ENCODE measurements at regions not wholly inside any gene's neighbourhood (a gene's known extent, or its start where the extent isn't known, plus 50 kb on each side); places are given as distances from the start of the nearest gene placed in this dataset.

DNA sequence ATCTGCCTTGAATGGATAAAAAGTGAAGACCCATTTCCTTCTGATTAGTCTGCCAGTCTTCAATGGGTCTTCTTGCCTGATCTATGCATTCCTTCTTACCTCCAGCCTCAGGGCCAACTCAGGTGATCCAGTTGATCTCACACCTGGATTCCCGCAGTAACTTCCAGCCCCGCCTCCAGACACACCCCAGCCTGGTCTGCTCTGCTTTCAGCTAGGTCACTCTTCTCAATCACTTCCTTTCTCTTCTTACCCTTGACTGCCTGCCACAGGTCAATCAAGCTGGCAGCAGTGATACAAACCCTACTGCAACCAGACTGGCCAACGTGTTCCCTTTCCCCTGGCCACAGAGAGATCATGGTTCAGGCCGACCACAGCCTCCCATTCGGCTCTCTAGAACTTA is 263.6 kb downstream of the ZNF516 start:
- peaks cover 12% of the 10 kb centered on the region for H3K27me3 Mint-ChIP-seq
- no peaks in the 10 kb centered on the region for H3K9me3 Mint-ChIP-seq
- no peaks in the 10 kb centered on the region for H3K4me1 Mint-ChIP-seq
- no peaks in the 10 kb centered on the region for H3K36me3 Mint-ChIP-seq
- peak overlapping the region; percentile 15 for H3K27ac Mint-ChIP-seq
- H3K4me3 Mint-ChIP-seq, result no peak overlapping the region

DNA sequence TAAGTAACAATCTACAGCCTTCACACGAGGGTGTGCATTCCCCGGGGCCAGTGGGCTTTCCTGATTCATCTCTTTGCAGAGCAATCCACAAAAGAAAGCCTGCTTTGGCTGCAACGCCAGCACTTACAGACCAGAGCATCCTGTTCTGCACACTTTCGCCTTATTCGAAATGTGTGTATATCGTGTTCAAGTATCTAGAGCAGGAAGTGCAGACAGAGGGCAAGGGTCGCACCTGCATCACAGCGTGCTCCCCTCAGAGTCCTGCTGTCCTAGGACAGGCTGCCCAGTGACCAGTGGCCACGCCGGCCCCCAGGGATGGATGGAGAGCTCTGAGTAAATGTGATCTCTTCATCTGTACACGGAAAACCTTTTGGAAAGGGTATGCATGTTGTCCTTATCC is 264.3 kb downstream of the ZNF516 start:
- no peaks in the 10 kb centered on the region for H3K9me3 Mint-ChIP-seq
- H3K27ac Mint-ChIP-seq, result no peak overlapping the region
- no peaks in the 10 kb centered on the region for H3K4me1 Mint-ChIP-seq
- peaks cover 12% of the 10 kb centered on the region for H3K27me3 Mint-ChIP-seq
- H3K36me3 Mint-ChIP-seq, result no peaks in the 10 kb centered on the region
- no peak overlapping the region for H3K4me3 Mint-ChIP-seq

GRCh38 chr18:76228716-76229115 is 266.3 kb downstream of the ZNF516 start:
- Mint-ChIP-seq H3K4me3 (no peak overlapping the region), H3K27me3 (peaks cover 8% of the 10 kb centered on the region), H3K4me1 (no peaks in the 10 kb centered on the region), H3K27ac (no peak overlapping the region), H3K9me3 (no peaks in the 10 kb centered on the region), H3K36me3 (no peaks in the 10 kb centered on the region)

DNA sequence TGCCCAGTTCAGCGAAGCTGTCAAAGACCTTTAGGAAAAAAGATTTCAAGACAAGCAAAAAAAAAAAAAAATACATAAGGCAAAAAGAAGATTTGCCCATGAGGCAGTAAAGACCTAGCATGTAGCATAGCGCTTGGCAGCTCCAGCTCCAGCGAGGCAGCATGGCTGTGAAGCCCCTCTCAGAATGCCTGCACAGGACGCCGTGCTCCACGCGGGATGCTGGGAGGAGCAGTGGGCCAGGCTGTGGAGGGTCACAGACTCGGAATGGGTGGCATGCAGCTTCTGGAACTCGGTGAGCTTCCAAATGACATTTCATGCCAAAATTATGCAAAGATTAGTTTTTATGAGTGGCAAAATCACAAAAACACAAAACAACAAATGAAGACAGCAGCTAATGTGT is 267.3 kb downstream of the ZNF516 start:
- H3K9me3 Mint-ChIP-seq, result no peaks in the 10 kb centered on the region
- no peak overlapping the region for H3K4me3 Mint-ChIP-seq
- H3K4me1 Mint-ChIP-seq, result no peaks in the 10 kb centered on the region
- H3K27me3 Mint-ChIP-seq, result peaks cover 4% of the 10 kb centered on the region
- no peaks in the 10 kb centered on the region for H3K36me3 Mint-ChIP-seq
- H3K27ac Mint-ChIP-seq, result no peak overlapping the region

GRCh38 chr18:76223403-76223802 is 271.6 kb downstream of the ZNF516 start:
- no peaks in the 10 kb centered on the region for H3K36me3 Mint-ChIP-seq
- no peaks in the 10 kb centered on the region for H3K9me3 Mint-ChIP-seq
- no peak overlapping the region for H3K4me3 Mint-ChIP-seq
- no peaks in the 10 kb centered on the region for H3K4me1 Mint-ChIP-seq
- no peak overlapping the region for H3K27ac Mint-ChIP-seq
- H3K27me3 Mint-ChIP-seq, result no peaks in the 10 kb centered on the region

DNA sequence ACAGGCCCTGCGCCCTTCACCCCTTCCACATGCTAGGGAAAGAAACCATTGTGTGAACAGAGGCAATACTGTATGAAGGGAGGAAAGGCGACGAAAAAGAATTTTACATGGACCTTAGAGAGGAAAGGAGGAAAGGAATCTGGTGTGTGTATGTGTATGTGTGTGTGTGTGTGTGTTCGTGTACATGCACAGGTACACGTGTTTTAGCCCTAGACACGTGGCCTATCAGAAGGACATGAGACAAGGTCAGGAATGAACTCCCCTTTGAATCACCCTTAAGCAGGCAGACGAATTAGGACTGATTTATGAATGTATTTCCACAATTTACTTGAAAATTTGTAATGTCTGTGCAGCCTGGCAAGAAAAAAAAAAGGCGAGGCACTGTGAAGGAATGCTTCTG is 276.0 kb downstream of the ZNF516 start:
- H3K4me3 Mint-ChIP-seq, result no peak overlapping the region
- H3K27me3 Mint-ChIP-seq, result no peaks in the 10 kb centered on the region
- peaks cover 3% of the 10 kb centered on the region for H3K4me1 Mint-ChIP-seq
- H3K36me3 Mint-ChIP-seq, result no peaks in the 10 kb centered on the region
- H3K27ac Mint-ChIP-seq, result no peak overlapping the region
- H3K9me3 Mint-ChIP-seq, result no peaks in the 10 kb centered on the region

GRCh38 chr18:76216096-76216495 is 278.9 kb downstream of the ZNF516 start:
- H3K4me3 Mint-ChIP-seq, result no peak overlapping the region
- no peaks in the 10 kb centered on the region for H3K9me3 Mint-ChIP-seq
- H3K36me3 Mint-ChIP-seq, result no peaks in the 10 kb centered on the region
- peaks cover 1% of the 10 kb centered on the region for H3K27me3 Mint-ChIP-seq
- H3K4me1 Mint-ChIP-seq, result peaks cover 20% of the 10 kb centered on the region
- H3K27ac Mint-ChIP-seq, result no peak overlapping the region

DNA sequence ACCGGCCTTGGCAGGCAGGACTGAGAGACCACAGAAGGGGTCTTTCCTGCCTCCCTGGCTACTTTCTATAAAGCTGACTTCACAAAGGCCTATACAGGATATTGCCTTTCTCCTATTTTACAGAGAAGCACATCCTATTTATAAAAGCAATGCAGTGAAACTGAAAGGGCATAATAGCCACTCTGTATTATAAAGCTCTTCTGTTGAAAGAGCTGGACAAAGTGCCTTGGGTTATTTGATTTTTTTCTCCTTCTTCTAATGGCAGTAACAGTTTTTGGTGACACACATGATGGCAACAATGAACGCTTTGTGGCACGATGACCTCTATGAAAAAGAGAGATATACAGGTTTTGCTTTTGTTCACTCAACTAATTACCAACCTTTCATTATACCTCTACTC is 281.1 kb downstream of the ZNF516 start:
- Mint-ChIP-seq H3K4me3 (no peak overlapping the region), H3K36me3 (no peaks in the 10 kb centered on the region), H3K27me3 (peaks cover 5% of the 10 kb centered on the region), H3K27ac (no peak overlapping the region), H3K9me3 (no peaks in the 10 kb centered on the region), H3K4me1 (peaks cover 23% of the 10 kb centered on the region)

DNA sequence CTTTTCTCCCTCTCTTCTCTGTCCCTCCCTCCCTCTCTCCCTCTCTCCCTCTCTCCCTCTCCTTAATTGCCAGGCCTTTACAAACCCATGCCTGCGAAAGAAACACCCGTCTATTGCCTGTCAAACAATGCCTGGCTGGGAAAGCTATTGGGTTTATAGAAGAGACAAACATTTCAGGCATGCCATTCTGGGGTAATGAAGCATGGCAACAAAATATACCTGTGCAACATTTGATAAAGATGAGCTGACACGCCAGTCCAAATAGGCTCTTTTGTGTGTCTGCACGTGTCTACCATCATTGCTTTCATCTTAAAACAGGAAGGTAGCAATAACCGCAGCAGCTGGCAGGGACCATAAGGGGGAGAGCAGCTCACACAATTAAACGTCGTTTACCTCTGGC is 282.1 kb downstream of the ZNF516 start:
- no peaks in the 10 kb centered on the region for H3K36me3 Mint-ChIP-seq
- no peak overlapping the region for H3K4me3 Mint-ChIP-seq
- no peak overlapping the region for H3K27ac Mint-ChIP-seq
- H3K9me3 Mint-ChIP-seq, result no peaks in the 10 kb centered on the region
- peaks cover 7% of the 10 kb centered on the region for H3K27me3 Mint-ChIP-seq
- peaks cover 24% of the 10 kb centered on the region for H3K4me1 Mint-ChIP-seq

DNA sequence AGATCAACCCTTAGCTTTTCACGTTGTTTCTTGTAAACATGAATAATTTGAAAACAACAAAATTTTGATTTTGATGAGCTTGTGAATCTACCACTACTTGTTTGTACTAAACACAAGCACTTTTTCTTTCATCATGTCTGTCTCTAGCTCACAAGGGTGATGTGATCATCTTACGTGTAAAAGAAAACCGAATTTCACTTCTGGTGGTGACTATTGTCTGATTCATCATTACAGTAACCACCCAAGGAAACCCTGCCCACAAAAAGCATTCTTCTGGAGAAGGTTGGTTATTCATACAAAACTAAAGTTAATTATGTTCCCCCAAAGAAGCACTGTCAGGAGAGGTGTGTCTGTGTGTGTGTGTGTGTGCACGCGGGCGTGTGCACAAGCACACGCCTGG is 285.4 kb downstream of the ZNF516 start:
- H3K27ac Mint-ChIP-seq, result no peak overlapping the region
- H3K4me1 Mint-ChIP-seq, result peaks cover 24% of the 10 kb centered on the region
- H3K9me3 Mint-ChIP-seq, result no peaks in the 10 kb centered on the region
- no peaks in the 10 kb centered on the region for H3K36me3 Mint-ChIP-seq
- H3K27me3 Mint-ChIP-seq, result peaks cover 14% of the 10 kb centered on the region
- H3K4me3 Mint-ChIP-seq, result no peak overlapping the region

DNA sequence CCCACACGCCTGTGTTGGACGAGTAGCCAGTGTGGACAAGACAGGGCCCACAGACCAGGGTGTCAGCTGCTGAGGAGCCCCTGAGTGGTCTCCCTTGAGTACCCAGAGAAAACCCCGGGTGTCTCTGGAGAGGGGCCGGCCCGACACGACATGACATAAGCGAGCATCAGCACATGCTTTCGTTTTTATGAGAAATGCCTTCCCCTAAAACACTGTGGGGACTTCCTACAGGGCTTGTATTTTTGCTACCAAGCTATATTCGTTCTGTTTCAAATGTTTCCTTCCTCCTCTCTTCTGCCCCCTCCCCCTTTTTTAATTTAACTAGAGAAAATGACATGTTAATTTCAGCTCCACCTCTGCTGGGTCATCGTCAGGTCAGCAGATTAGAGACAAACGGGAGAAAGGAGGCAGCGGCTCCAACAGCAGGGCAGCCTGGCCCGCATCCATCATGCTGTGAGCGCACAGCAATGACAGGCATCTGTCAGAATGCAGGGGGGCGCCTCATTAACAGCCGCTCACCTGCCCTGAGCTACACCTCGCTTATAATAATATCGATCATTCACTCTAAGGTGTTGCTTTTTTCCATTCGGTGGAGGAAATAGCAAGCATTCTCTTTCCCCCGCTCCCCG is 286.2 kb downstream of the ZNF516 start:
- no peak overlapping the region for H3K27ac Mint-ChIP-seq
- H3K4me1 Mint-ChIP-seq, result peaks cover 19% of the 10 kb centered on the region
- no peaks in the 10 kb centered on the region for H3K36me3 Mint-ChIP-seq

GRCh38 chr18:76205906-76206305 is 289.1 kb downstream of the ZNF516 start:
- peaks cover 16% of the 10 kb centered on the region for H3K27me3 Mint-ChIP-seq

More for the DNA sequence above, 286.2 kb downstream of the ZNF516 start:
- peaks cover 17% of the 10 kb centered on the region for H3K27me3 Mint-ChIP-seq
- H3K4me3 Mint-ChIP-seq, result no peak overlapping the region
- H3K9me3 Mint-ChIP-seq, result no peaks in the 10 kb centered on the region

GRCh38 chr18:76203552-76203951 is 291.5 kb downstream of the ZNF516 start:
- no peak overlapping the region for H3K4me3 Mint-ChIP-seq
- H3K27me3 Mint-ChIP-seq, result peaks cover 14% of the 10 kb centered on the region
- H3K27ac Mint-ChIP-seq, result no peak overlapping the region
- H3K4me1 Mint-ChIP-seq, result no peaks in the 10 kb centered on the region
- peaks cover 10% of the 10 kb centered on the region for H3K9me3 Mint-ChIP-seq
- H3K36me3 Mint-ChIP-seq, result no peaks in the 10 kb centered on the region

More at GRCh38 chr18:76205906-76206305, 289.1 kb downstream of the ZNF516 start:
- Mint-ChIP-seq H3K27ac (no peak overlapping the region), H3K9me3 (peaks cover 6% of the 10 kb centered on the region), H3K4me1 (peaks cover 4% of the 10 kb centered on the region), H3K4me3 (no peak overlapping the region), H3K36me3 (no peaks in the 10 kb centered on the region)

GRCh38 chr18:76202322-76202721 is 292.7 kb downstream of the ZNF516 start:
- H3K4me3 Mint-ChIP-seq, result no peak overlapping the region
- no peak overlapping the region for H3K27ac Mint-ChIP-seq
- peaks cover 10% of the 10 kb centered on the region for H3K9me3 Mint-ChIP-seq
- peaks cover 16% of the 10 kb centered on the region for H3K27me3 Mint-ChIP-seq
- H3K4me1 Mint-ChIP-seq, result no peaks in the 10 kb centered on the region
- H3K36me3 Mint-ChIP-seq, result no peaks in the 10 kb centered on the region

- Mint-ChIP-seq H3K36me3 (no peaks in the 10 kb centered on the region), H3K4me3 (no peak overlapping the region), H3K4me1 (no peaks in the 10 kb centered on the region), H3K27ac (no peak overlapping the region), H3K27me3 (peaks cover 24% of the 10 kb centered on the region), H3K9me3 (peaks cover 25% of the 10 kb centered on the region)
Observed at GRCh38 chr18:76195601-76196000, 299.4 kb downstream of the ZNF516 start.

DNA sequence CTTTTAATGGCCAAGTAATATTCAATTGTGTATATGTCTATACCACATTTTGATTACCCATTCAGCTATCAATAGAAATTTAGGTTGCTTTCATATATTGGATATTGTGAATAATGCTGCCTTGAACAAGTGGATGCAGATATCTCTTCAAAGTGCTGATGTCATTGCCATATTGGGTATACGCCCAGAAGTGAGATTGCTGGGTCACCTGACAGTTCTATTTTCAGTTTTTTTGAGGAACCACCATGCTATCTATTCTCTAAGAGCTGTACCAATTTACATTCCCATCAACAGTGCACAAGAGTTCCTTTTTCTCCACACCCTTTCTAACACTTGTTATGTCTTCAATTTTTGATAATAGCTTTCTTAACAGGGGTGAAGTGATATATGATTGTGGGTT is 306.9 kb downstream of the ZNF516 start:
- Mint-ChIP-seq H3K27ac (no peak overlapping the region), H3K36me3 (no peaks in the 10 kb centered on the region), H3K4me3 (no peak overlapping the region), H3K9me3 (peaks cover 15% of the 10 kb centered on the region), H3K4me1 (no peaks in the 10 kb centered on the region), H3K27me3 (peaks cover 5% of the 10 kb centered on the region)

GRCh38 chr18:76179257-76179656 is 315.8 kb downstream of the ZNF516 start:
- Mint-ChIP-seq H3K36me3 (no peaks in the 10 kb centered on the region), H3K4me1 (no peaks in the 10 kb centered on the region), H3K4me3 (no peak overlapping the region), H3K27ac (no peak overlapping the region), H3K9me3 (no peaks in the 10 kb centered on the region), H3K27me3 (peaks cover 2% of the 10 kb centered on the region)
